Breast epithelium (tissue), 4 donors: ENCODE measurements at regions not wholly inside any gene's neighbourhood (a gene's known extent, or its start where the extent isn't known, plus 50 kb on each side); places are given as distances from the start of the nearest gene placed in this dataset.
A peak's percentile ranks its signal among the peaks of the same experiment; 100 is the strongest.

Experiments
- DNase-seq, 2 donors: peaks; one replicate each; pipeline ENCODE4 v3.0.0-alpha.2; 2019; ENCODE audit warnings: low spot score in 2 of 2
- H3K27ac ChIP-seq, 2 donors: fragments of 200-600 bp; sonication (generic) in 1 of 2; one replicate each; pipeline ENCODE4 v1.5.1; 2016 to 2019; ENCODE audit warnings: mild to moderate bottlenecking in 1 of 2
- H3K27me3 ChIP-seq, 2 donors: fragments of 200-600 bp; sonication (generic) in 1 of 2; one replicate each; pipeline versions ENCODE4 v1.5.1 to v1.6.0; 2017 to 2019; ENCODE audit warnings: control low read depth in 1 of 2, mild to moderate bottlenecking in 1 of 2
- H3K36me3 ChIP-seq: fragments of 200-600 bp; one replicate; pipeline ENCODE4 v1.5.1; 2019
- H3K4me1 ChIP-seq, 2 donors: fragments of 200-600 bp; sonication (generic); one replicate each; pipeline ENCODE4 v1.5.1; 2016 to 2019; ENCODE audit warnings: control low read depth in 1 of 2
- H3K4me3 ChIP-seq, 3 donors: fragments of 200-600 bp; sonication (generic); 1 replicate in 2 of 3; 2 replicates in 1 of 3; pipeline ENCODE4 v1.5.1; 2016 to 2019; ENCODE audit warnings: mild to moderate bottlenecking in 3 of 3, moderate library complexity in 2 of 3
- H3K9me3 ChIP-seq, 2 donors: fragments of 200-600 bp; sonication (generic) in 1 of 2; one replicate each; pipeline ENCODE4 v1.5.1; 2016 to 2019; ENCODE audit warnings: control low read depth in 1 of 2
- CTCF ChIP-seq, 3 donors: fragments of 450-650 bp; IDR thresholded peaks; one replicate each; pipeline ENCODE4 v1.5.1; 2016 to 2017; ENCODE audit warnings: antibody characterized with exemption in 3 of 3, mild to moderate bottlenecking in 3 of 3, moderate library complexity in 3 of 3
- POLR2A ChIP-seq: fragments of 450-650 bp; IDR thresholded peaks from one replicate; pipeline ENCODE4 v1.6.1; 2016; ENCODE audit warnings: antibody characterized with exemption, mild to moderate bottlenecking, moderate library complexity
- POLR2AphosphoS5 ChIP-seq, 3 donors: sonication (generic); formaldehyde crosslinking; IDR thresholded peaks; one replicate each; pipeline ENCODE4 v1.6.1; 2017; ENCODE audit warnings: antibody characterized with exemption in 3 of 3
- intact Hi-C: fragments of 100-400 bp; cut with DNase I; formaldehyde crosslinking; loops from one replicate; pipeline ENCODE4 v1.15.1; 2023; ENCODE audit warnings: low total_unique reads

GRCh38 chr12:127106041-127106440, 1160.9 kb upstream of the TMEM132C start:
- Histone ChIP-seq H3K9me3 (no peaks in the 10 kb centered on the region), H3K4me1 (no peaks in the 10 kb centered on the region), H3K27me3 (peaks cover 0 to 4% of the 10 kb centered on the region in 2 donors), H3K27ac (no peak overlapping the region), H3K36me3 (no peaks in the 10 kb centered on the region), H3K4me3 (no peak overlapping the region)
- DNase-seq = no peak
- TF ChIP-seq POLR2AphosphoS5 (IDR thresholded peaks at IDR 0.05) (no peak), POLR2A (no peak), CTCF (IDR thresholded peaks at IDR 0.05) (no peak)
- intact Hi-C loops = no loop called here

GRCh38 chr12:127106697-127107096, 1160.3 kb upstream of the TMEM132C start:
- H3K27ac ChIP-seq = no peak overlapping the region
- intact Hi-C loops = no loop called here
- TF ChIP-seq POLR2AphosphoS5 (IDR thresholded peaks at IDR 0.05) = no peak
- TF ChIP-seq POLR2A = no peak
- TF ChIP-seq CTCF (IDR thresholded peaks at IDR 0.05) = no peak

GRCh38 chr12:127107744-127108143, 1159.2 kb upstream of the TMEM132C start:
- H3K27ac ChIP-seq = no peak overlapping the region
- H3K4me1 ChIP-seq = no peaks in the 10 kb centered on the region
- intact Hi-C loops = no loop called here
- no peak for TF ChIP-seq CTCF (IDR thresholded peaks at IDR 0.05)
- no peak for TF ChIP-seq POLR2A
- TF ChIP-seq POLR2AphosphoS5 (IDR thresholded peaks at IDR 0.05) = no peak
- H3K9me3 ChIP-seq = no peaks in the 10 kb centered on the region
- no peaks in the 10 kb centered on the region for H3K36me3 ChIP-seq
- no peak overlapping the region for H3K4me3 ChIP-seq
- peaks cover 0 to 4% of the 10 kb centered on the region in 2 donors for H3K27me3 ChIP-seq
- no peak for DNase-seq

More at GRCh38 chr12:127106697-127107096, 1160.3 kb upstream of the TMEM132C start:
- no peaks in the 10 kb centered on the region for H3K4me1 ChIP-seq
- no peaks in the 10 kb centered on the region for H3K9me3 ChIP-seq
- no peak for DNase-seq
- no peak overlapping the region for H3K4me3 ChIP-seq
- peaks cover 0 to 4% of the 10 kb centered on the region in 2 donors for H3K27me3 ChIP-seq
- H3K36me3 ChIP-seq = no peaks in the 10 kb centered on the region

DNA sequence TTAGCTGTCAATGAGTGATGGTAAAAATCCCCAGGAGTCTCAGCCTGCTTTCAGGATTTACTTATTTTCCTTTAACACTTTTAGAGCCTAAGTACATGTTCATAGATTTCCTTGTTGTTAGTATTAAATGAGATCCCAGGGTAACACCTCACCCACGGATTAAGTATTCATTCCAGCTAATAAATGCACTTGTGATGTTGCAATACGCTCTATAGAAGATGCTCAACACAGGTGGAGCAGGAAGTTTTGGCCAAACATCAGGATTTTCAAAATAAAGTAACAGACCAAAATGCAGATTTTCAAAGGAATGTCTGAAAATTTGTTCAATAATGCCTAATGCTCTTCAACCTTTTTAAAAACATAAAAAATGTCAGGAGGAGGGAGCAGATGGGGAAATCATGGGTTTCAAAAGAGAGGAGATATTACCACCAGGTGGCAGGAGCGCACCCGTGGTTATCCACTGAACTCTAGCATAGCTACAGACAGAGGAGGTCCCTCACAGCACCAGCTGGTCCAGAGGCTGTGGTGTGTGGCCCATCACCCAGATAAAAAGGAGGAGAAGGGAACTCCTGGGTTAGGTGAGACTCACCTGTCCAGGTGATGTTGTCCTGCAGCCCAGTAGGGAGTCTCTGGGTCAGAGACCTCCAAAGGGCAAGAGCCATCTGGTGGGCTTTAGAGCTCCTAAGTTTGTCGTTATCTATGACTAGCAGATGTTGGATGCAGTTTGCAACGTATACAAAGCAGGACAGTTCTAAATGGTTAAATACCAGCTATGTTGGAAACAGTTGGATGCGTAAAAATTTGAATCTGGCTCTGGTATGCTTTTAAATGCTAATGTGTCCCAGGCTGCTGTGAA, 1158.4 kb upstream of the TMEM132C start:
- no peak overlapping the region for H3K4me3 ChIP-seq
- H3K9me3 ChIP-seq = no peaks in the 10 kb centered on the region
- no peak overlapping the region for H3K27ac ChIP-seq
- DNase-seq = no peak
- intact Hi-C loops = no loop called here
- H3K27me3 ChIP-seq = peaks cover 0 to 4% of the 10 kb centered on the region in 2 donors
- H3K4me1 ChIP-seq = no peaks in the 10 kb centered on the region
- TF ChIP-seq CTCF (IDR thresholded peaks at IDR 0.05) (peak in 1 of 3 donors; percentile 48), POLR2A (no peak)
- no peaks in the 10 kb centered on the region for H3K36me3 ChIP-seq

DNA sequence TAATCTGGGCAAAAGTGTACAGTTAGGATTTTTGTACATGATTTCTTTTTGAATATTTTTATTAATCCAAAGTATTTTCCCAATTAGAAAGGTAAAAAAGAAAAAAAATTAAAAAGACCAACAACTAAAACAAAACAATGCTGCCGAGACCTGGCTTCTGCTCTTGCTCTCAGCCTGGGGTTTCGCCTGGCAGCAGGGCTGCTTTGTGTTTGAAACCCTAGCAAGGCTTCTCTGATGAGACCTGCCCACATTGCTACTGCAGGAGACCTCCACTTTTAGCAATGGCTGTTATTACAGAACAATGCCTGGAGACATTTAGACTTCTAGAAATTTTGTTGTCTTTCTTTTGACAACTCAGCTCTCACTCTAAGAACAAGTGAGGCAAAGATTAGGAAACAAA, 1153.0 kb upstream of the TMEM132C start:
- Histone ChIP-seq H3K27ac (no peak overlapping the region), H3K4me1 (no peaks in the 10 kb centered on the region), H3K4me3 (no peak overlapping the region), H3K27me3 (no peaks in the 10 kb centered on the region), H3K36me3 (no peaks in the 10 kb centered on the region), H3K9me3 (no peaks in the 10 kb centered on the region)
- TF ChIP-seq POLR2A (no peak), CTCF (IDR thresholded peaks at IDR 0.05) (no peak), POLR2AphosphoS5 (IDR thresholded peaks at IDR 0.05) (no peak)
- intact Hi-C loops = no loop called here
- DNase-seq = no peak
